Fibroblast of lung (primary cell): ENCODE measurements at regions not wholly inside any gene's neighbourhood (a gene's known extent, or its start where the extent isn't known, plus 50 kb on each side); places are given as distances from the start of the nearest gene placed in this dataset.

Experiments
- DNase-seq, 2 donors: peaks; one replicate each; pipeline versions ENCODE4 v3.0.0 to v3.0.0-alpha.2; 2010; ENCODE audit warnings: low read depth in 2 of 2
- H2AFZ ChIP-seq: 2 replicates; pipeline ENCODE4 v1.5.1; 2012; ENCODE audit warnings: low read length, control low read depth, inconsistent platforms
- H3K27ac ChIP-seq: 2 replicates; pipeline ENCODE4 v1.5.1; 2011; ENCODE audit warnings: low read length, control low read depth; ENCODE audit not compliant: insufficient read depth
- H3K27me3 ChIP-seq: 2 replicates; pipeline ENCODE4 v1.5.1; 2011; ENCODE audit warnings: mild to moderate bottlenecking, low read length; ENCODE audit not compliant: control insufficient read depth, insufficient read depth
- H3K36me3 ChIP-seq: 2 replicates; pipeline ENCODE4 v1.5.1; 2011; ENCODE audit warnings: low read length; ENCODE audit not compliant: control insufficient read depth, insufficient read depth
- H3K4me1 ChIP-seq: 2 replicates; pipeline ENCODE4 v1.5.1; 2011; ENCODE audit warnings: low read length; ENCODE audit not compliant: control insufficient read depth, insufficient read depth; ENCODE audit errors: extremely low read depth
- H3K4me2 ChIP-seq: 2 replicates; pipeline ENCODE4 v1.5.1; 2011; ENCODE audit warnings: low read length, control low read depth; ENCODE audit not compliant: insufficient read depth; ENCODE audit errors: extremely low read depth
- H3K4me3 ChIP-seq, 4 experiments: fragments of 200-600 bp in 1 of 4; sonication (generic) in 1 of 4; replicated peaks in 1 of 4; 2 replicates each; pipeline ENCODE4 v1.5.1; 2011 to 2016; ENCODE audit warnings: low read length in 4 of 4, low read depth in 3 of 4, mild to moderate bottlenecking in 3 of 4, control low read depth in 2 of 4, inconsistent platforms in 1 of 4, mixed read lengths in 1 of 4; ENCODE audit not compliant: insufficient read depth in 1 of 4; ENCODE audit errors: control extremely low read depth in 1 of 4
- H3K79me2 ChIP-seq: 2 replicates; pipeline ENCODE4 v1.5.1; 2012; ENCODE audit warnings: mild to moderate bottlenecking, low read length, inconsistent platforms; ENCODE audit not compliant: control insufficient read depth, insufficient read depth
- H3K9ac ChIP-seq: 2 replicates; pipeline ENCODE4 v1.5.1; 2011; ENCODE audit warnings: mild to moderate bottlenecking, low read length, control low read depth; ENCODE audit not compliant: insufficient read depth
- H3K9me3 ChIP-seq: 2 replicates; pipeline ENCODE4 v1.5.1; 2012; ENCODE audit warnings: low read depth, low read length; ENCODE audit not compliant: control insufficient read depth, insufficient read depth
- H4K20me1 ChIP-seq: 2 replicates; pipeline ENCODE4 v1.5.1; 2011; ENCODE audit warnings: low read length; ENCODE audit not compliant: control insufficient read depth, insufficient read depth; ENCODE audit errors: extremely low read depth
- EZH2 ChIP-seq: IDR thresholded peaks from 2 replicates; pipeline ENCODE4 v1.5.1; 2012; ENCODE audit warnings: low read length, control low read depth, mild to moderate bottlenecking; ENCODE audit errors: missing control alignments
- TF ChIP-seq, protein P1 (sequence below), 2 donors: IDR thresholded peaks in 1 of 2; conservative IDR thresholded peaks in 1 of 2; 1 replicate in 1 of 2; 2 replicates in 1 of 2; pipeline ENCODE4 v1.5.1; 2011 to 2012; ENCODE audit warnings: low read length in 2 of 2, control low read depth in 1 of 2, inconsistent platforms in 1 of 2, low read depth in 1 of 2, mild to moderate bottlenecking in 1 of 2

DNA sequence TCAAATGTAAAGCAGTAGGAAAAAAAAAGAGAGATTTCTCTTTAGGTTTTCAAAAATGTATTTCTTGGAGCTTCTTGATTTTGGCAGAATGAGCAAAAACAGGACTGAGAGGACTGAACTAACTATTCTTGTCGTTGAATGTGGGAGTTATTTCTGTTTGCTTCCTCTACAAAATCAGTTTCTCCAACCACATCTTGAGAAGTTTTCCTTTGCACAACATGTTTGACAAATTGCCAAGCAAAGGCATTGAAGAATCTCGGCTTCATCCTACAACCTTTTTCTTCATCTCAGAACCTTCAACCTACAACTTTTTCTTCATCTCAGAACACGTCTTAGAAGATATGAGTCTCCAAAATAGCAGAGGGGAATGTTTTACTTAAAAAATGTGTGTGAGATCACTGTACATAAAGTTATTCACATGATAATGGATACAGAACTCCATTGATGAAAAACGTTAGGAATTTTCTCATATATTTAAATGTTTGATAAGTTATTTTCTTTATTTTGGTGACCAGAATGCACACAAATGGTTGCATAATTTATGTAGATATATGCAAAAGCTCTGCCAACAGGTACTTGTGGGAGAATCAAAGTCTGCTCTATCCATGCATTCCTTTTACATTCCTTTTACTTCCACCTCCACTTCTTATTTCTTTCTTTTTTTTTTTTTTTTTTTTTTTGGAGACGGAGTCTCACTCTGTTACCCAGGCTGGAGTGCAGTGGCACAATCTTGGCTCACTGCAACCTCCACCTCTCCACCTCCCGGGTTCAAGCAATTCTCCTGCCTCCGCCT, 370.0 kb downstream of the KCNJ2 start:
- H3K27ac ChIP-seq = no peak overlapping the region
- H4K20me1 ChIP-seq = no peaks in the 10 kb centered on the region
- no peaks in the 10 kb centered on the region for H3K27me3 ChIP-seq
- H3K36me3 ChIP-seq = no peaks in the 10 kb centered on the region
- no peaks in the 10 kb centered on the region for H3K4me1 ChIP-seq
- H3K4me2 ChIP-seq = no peak overlapping the region
- no peak for DNase-seq
- H3K79me2 ChIP-seq = no peaks in the 10 kb centered on the region
- TF ChIP-seq EZH2 = no peak
- TF ChIP-seq, protein P1, sequence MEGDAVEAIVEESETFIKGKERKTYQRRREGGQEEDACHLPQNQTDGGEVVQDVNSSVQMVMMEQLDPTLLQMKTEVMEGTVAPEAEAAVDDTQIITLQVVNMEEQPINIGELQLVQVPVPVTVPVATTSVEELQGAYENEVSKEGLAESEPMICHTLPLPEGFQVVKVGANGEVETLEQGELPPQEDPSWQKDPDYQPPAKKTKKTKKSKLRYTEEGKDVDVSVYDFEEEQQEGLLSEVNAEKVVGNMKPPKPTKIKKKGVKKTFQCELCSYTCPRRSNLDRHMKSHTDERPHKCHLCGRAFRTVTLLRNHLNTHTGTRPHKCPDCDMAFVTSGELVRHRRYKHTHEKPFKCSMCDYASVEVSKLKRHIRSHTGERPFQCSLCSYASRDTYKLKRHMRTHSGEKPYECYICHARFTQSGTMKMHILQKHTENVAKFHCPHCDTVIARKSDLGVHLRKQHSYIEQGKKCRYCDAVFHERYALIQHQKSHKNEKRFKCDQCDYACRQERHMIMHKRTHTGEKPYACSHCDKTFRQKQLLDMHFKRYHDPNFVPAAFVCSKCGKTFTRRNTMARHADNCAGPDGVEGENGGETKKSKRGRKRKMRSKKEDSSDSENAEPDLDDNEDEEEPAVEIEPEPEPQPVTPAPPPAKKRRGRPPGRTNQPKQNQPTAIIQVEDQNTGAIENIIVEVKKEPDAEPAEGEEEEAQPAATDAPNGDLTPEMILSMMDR (conservative IDR thresholded peaks at IDR 0.05 in 1 of 2, IDR thresholded peaks at IDR 0.05 in 1 of 2; ENCODE audit: low read depth in 1 of 2, low read length in 2 of 2) = no peak
- H2AFZ ChIP-seq = no peak overlapping the region
- H3K9me3 ChIP-seq = no peaks in the 10 kb centered on the region
- no peak overlapping the region for H3K4me3 ChIP-seq
- no peak overlapping the region for H3K9ac ChIP-seq

DNA sequence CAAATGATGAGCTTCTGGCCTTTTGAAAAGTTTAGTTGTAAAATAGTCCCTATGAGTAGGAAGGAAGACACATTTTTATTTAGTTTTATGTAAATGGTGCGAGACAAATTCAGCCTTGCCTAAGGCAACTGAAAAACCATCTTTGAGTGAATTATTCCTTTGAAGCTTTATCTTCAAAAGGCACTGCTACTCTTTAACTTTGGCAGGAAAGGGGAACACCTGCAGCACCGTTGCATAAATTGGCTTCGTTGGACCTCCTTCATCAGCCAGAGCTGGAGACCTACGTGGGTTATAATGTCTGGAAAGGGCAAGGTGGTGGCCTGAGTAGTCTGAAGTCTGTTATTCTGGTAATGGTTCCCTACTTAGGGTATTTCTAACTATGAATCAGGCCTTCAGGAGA, 373.5 kb downstream of the KCNJ2 start:
- no peak overlapping the region for H3K9ac ChIP-seq
- DNase-seq = no peak
- H3K4me2 ChIP-seq = no peak overlapping the region
- H3K79me2 ChIP-seq = no peaks in the 10 kb centered on the region
- H3K27me3 ChIP-seq = no peaks in the 10 kb centered on the region
- H3K4me3 ChIP-seq = no peak overlapping the region
- no peak for TF ChIP-seq EZH2
- TF ChIP-seq, protein P1 (conservative IDR thresholded peaks at IDR 0.05 in 1 of 2, IDR thresholded peaks at IDR 0.05 in 1 of 2; ENCODE audit: low read depth in 1 of 2, low read length in 2 of 2) = no peak
- H3K4me1 ChIP-seq = no peaks in the 10 kb centered on the region
- no peak overlapping the region for H2AFZ ChIP-seq
- H3K36me3 ChIP-seq = no peaks in the 10 kb centered on the region
- H4K20me1 ChIP-seq = no peaks in the 10 kb centered on the region
- no peak overlapping the region for H3K27ac ChIP-seq
- H3K9me3 ChIP-seq = no peaks in the 10 kb centered on the region

DNA sequence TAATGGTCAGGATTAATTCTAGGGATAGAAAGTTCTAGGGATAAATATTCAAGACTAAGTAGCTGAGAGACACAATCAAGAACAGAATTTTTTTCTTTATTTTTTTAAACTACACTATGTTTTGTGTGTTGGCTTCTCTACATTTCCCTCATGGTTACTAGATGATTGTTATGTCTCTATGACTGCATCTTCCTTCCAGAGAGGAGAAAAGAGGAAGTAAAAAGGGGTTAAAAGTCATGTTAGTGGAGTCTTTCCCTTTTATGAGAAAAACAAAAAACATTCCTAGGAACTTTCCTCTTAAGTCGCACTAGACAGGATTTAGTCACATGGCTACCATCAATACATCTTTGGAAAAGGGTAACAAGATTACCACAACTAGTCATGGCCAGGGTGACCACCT, 375.0 kb downstream of the KCNJ2 start:
- Histone ChIP-seq H2AFZ (no peak overlapping the region), H3K79me2 (no peaks in the 10 kb centered on the region), H4K20me1 (no peaks in the 10 kb centered on the region), H3K4me1 (no peaks in the 10 kb centered on the region), H3K27ac (no peak overlapping the region), H3K9ac (no peak overlapping the region), H3K4me2 (no peak overlapping the region), H3K9me3 (no peaks in the 10 kb centered on the region), H3K36me3 (no peaks in the 10 kb centered on the region), H3K4me3 (no peak overlapping the region), H3K27me3 (no peaks in the 10 kb centered on the region)
- TF ChIP-seq, protein P1 (conservative IDR thresholded peaks at IDR 0.05 in 1 of 2, IDR thresholded peaks at IDR 0.05 in 1 of 2; ENCODE audit: low read depth in 1 of 2, low read length in 2 of 2) = no peak
- no peak for TF ChIP-seq EZH2
- DNase-seq = no peak
